Stimulated activated CD4-positive, alpha-beta T cell treated with anti-CD3 and anti-CD28 coated beads, Interleukin-4, amount 100 ng/mL, for 1 hour (primary cell): ENCODE measurements at regions not wholly inside any gene's neighbourhood (a gene's known extent, or its start where the extent isn't known, plus 50 kb on each side); places are given as distances from the start of the nearest gene placed in this dataset.
"Not testable (repeated sequence)": the region's sequence is repeated elsewhere in the genome, so short reads cannot be mapped to it uniquely, and the experiment has no call there.

Source experiments
- DNase-seq: peaks from one replicate; pipeline ENCODE4 v3.0.0-alpha.2; 2020

GRCh38 chr13:99078017-99078771 lies 100.3 kb upstream of the DOCK9 start:
- DNase-seq = no peak

- DNase-seq = no peak
These were observed 102.3 kb upstream of the DOCK9 start for GRCh38 chr13:99080131-99080530.

DNA sequence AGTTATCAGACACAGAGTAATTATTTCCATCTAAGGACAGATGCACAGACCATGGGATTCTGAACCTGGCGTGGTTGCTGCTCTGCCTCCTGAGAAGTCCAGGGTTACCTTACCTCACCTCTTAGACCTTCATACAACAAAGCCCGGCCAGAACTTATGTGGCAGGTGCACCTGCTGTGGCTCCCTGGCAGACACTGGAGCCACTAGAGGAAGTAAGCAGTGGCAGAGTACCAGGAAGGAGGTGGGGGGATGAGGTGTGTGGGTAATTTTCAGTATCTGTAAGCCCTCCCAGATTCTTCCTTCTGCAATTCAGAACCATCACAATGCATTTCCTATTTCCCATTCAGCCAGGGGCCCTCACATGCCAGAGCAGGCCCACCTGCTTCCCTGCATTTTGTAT lies 106.1 kb upstream of the DOCK9 start:
- no peak for DNase-seq

- no peak for DNase-seq
These were observed 107.4 kb upstream of the DOCK9 start for GRCh38 chr13:99085139-99085807.

- DNase-seq = no peak
These were observed 108.0 kb upstream of the DOCK9 start for GRCh38 chr13:99085808-99086266.

- peak; percentile 77 for DNase-seq
These were observed 108.6 kb upstream of the DOCK9 start for GRCh38 chr13:99086267-99087097.

GRCh38 chr13:99087098-99087953 lies 109.5 kb upstream of the DOCK9 start:
- peak; percentile 94 for DNase-seq

GRCh38 chr13:99087954-99088491 lies 110.2 kb upstream of the DOCK9 start:
- peak; percentile 31 for DNase-seq

- DNase-seq = no peak
These were observed 106.7 kb upstream of the UBAC2 start for GRCh38 chr13:99093997-99094396.

DNA sequence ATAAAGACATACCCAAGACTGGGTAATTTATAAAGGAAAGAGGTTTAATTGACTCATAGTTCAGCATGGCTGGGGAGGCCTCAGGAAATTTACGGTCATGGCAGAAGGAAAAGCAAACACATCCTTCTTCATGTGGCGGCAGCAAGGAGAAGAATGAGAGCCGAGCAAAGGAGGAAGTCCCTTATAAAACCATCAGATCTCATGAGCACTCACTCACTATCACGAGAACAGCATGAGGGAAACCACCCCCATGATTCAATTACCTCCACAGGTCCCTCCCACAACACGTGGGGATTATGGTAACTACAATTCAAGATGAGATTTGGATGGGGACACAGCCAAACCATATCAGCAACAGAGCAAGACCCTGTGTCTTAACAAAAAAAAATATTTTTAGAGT lies 98.8 kb upstream of the UBAC2 start:
- not testable (repeated sequence) for DNase-seq

GRCh38 chr13:99103536-99103935 lies 97.1 kb upstream of the UBAC2 start:
- DNase-seq = no peak

DNA sequence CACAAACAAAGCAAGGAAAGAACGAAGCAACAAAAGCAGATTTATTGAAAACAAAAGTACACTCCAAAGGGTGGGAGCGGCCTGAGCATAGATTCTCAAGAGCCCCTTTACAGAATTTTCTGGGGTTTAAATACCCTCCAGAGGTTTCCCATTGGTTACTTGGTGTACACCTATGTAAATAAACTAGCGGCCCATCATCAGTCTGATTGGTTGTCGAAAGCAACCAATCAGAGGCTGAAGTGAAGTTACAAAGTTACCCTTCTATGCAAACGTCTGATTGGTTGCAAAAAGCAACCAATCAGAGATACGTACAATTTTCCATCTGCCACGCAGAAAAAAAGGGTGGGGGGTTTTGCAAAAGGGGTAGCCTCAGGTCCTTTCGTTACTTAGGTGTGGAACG lies 96.3 kb upstream of the UBAC2 start:
- no peak for DNase-seq

GRCh38 chr13:99105160-99105559 lies 95.5 kb upstream of the UBAC2 start:
- no peak for DNase-seq

DNA sequence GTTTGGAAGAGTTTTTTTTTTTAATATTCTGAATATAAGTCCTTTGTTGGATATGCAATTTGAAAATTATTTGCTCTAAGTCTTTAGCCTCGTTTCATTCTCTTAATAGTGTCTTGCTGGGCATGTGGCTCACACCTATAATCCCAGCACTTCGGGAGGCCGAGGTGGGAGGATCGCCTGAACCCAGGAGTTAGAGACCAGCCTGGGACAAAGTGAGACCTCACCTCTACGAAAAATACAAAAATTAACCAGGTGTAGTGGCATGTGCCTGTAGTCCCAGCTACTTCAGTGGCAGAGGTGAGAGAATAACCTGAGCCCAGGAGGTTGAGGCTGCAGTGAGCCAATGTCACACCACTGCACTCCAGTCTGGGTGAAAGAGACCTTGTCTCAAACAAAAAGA lies 87.3 kb upstream of the UBAC2 start:
- no peak for DNase-seq

GRCh38 chr13:99118179-99118578 lies 82.5 kb upstream of the UBAC2 start:
- no peak for DNase-seq

GRCh38 chr13:99119656-99120055 lies 81.0 kb upstream of the UBAC2 start:
- peak; percentile 32 for DNase-seq

DNA sequence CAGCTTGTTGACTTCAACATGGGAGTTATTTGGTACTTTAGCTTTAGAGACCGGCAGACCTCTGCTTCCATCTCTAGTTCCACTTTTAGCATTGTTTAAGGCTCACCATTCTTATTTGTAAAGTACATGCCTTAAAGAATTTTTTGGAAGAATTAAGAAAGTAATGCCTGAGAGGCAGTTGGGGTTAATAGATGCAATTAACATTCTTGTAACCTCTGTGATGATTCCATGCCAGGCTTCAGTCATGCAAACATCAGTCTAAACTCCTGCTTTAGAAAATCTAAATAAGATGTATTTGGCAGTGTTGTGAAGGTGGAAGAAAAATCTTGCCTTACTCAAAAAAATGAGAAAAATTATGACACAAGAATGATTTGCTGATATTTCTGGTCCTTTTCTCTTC lies 79.9 kb upstream of the UBAC2 start:
- DNase-seq = no peak

GRCh38 chr13:99122171-99122570 lies 78.5 kb upstream of the UBAC2 start:
- no peak for DNase-seq

GRCh38 chr13:99123101-99124045 lies 77.3 kb upstream of the UBAC2 start:
- no peak for DNase-seq

DNA sequence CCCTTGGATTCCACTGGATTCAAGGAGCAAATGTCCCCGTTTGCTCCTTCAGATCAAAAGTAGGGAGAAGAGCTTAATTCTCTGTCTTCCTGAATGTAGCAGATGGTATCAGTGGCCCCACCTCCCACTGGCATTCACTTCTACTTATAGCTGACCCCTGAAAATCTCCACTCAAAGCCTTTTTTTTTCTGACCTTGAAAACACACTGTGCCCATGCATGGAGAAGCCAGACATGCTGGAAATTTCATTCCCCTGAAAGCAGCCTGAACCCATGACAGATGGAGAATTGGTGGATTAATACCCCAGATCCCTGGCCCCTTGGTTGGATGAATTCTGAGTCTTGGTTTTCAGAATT lies 76.6 kb upstream of the UBAC2 start:
- no peak for DNase-seq

DNA sequence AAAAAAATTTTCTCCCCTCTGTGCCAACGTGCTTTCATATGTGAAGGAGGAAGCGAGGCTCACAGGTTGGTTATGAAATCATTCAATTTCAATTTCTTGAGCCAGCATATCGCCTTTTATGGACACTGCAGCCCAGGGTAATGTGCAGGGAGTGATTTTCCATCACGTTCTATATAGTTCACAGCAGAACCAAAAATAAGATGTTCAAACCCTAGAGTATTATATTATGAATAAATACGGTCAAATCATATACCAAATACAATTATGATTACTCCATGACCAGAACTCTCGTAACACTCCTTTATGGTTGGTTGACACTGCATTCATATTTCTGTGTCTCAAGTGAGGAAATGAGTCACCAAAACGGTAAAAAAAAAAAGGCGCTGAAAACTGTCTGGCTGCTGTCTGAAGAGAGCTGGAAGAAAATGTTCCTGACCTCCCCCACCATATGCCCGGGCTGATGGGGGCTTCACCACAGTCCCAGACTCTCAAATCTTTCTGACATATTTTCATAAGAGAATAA lies 75.8 kb upstream of the UBAC2 start:
- no peak for DNase-seq
